ENCODE measurements at regions not wholly inside any gene's neighbourhood (a gene's known extent, or its start where the extent isn't known, plus 50 kb on each side); places are given as distances from the start of the nearest gene placed in this dataset.

GRCh38 chr4:136337216-136337615 lies 1195.1 kb downstream of the PCDH18 start:
- H3K4me3 ChIP-seq (ENCODE audit: low read length in 2 of 2) = no peak overlapping the region
- H3K27me3 ChIP-seq (ENCODE audit: control insufficient read depth in 2 of 2, insufficient read depth in 2 of 2, low read length in 2 of 2) = no peaks in the 10 kb centered on the region
- no peaks in the 10 kb centered on the region for H3K4me1 ChIP-seq (ENCODE audit: control insufficient read depth in 2 of 2, insufficient read depth in 2 of 2, low read length in 2 of 2)
- H3K27ac ChIP-seq (ENCODE audit: low read depth in 2 of 2, low read length in 2 of 2) = no peak overlapping the region
- no peak overlapping the region for H3K9ac ChIP-seq (ENCODE audit: low read depth in 1 of 2, low read length in 2 of 2)
- H3K9me3 ChIP-seq (ENCODE audit: control insufficient read depth in 2 of 2, low read length in 2 of 2) = no peaks in the 10 kb centered on the region
- H3K36me3 ChIP-seq (ENCODE audit: control insufficient read depth in 2 of 2, insufficient read depth in 2 of 2, low read length in 2 of 2) = no peaks in the 10 kb centered on the region

GRCh38 chr4:136336479-136336878 lies 1195.8 kb downstream of the PCDH18 start:
- Histone ChIP-seq H3K9ac (ENCODE audit: low read depth in 1 of 2, low read length in 2 of 2) (no peak overlapping the region), H3K4me3 (ENCODE audit: low read length in 2 of 2) (no peak overlapping the region), H3K36me3 (ENCODE audit: control insufficient read depth in 2 of 2, insufficient read depth in 2 of 2, low read length in 2 of 2) (no peaks in the 10 kb centered on the region), H3K9me3 (ENCODE audit: control insufficient read depth in 2 of 2, low read length in 2 of 2) (no peaks in the 10 kb centered on the region), H3K27ac (ENCODE audit: low read depth in 2 of 2, low read length in 2 of 2) (no peak overlapping the region), H3K27me3 (ENCODE audit: control insufficient read depth in 2 of 2, insufficient read depth in 2 of 2, low read length in 2 of 2) (no peaks in the 10 kb centered on the region), H3K4me1 (ENCODE audit: control insufficient read depth in 2 of 2, insufficient read depth in 2 of 2, low read length in 2 of 2) (no peaks in the 10 kb centered on the region)

GRCh38 chr4:136329042-136329662 lies 1203.1 kb downstream of the PCDH18 start:
- Histone ChIP-seq H3K9me3 (ENCODE audit: control insufficient read depth in 2 of 2, low read length in 2 of 2) (no peaks in the 10 kb centered on the region), H3K4me3 (ENCODE audit: low read length in 2 of 2) (no peak overlapping the region), H3K27me3 (ENCODE audit: control insufficient read depth in 2 of 2, insufficient read depth in 2 of 2, low read length in 2 of 2) (no peaks in the 10 kb centered on the region), H3K9ac (ENCODE audit: low read depth in 1 of 2, low read length in 2 of 2) (no peak overlapping the region), H3K36me3 (ENCODE audit: control insufficient read depth in 2 of 2, insufficient read depth in 2 of 2, low read length in 2 of 2) (no peaks in the 10 kb centered on the region), H3K27ac (ENCODE audit: low read depth in 2 of 2, low read length in 2 of 2) (no peak overlapping the region), H3K4me1 (ENCODE audit: control insufficient read depth in 2 of 2, insufficient read depth in 2 of 2, low read length in 2 of 2) (no peaks in the 10 kb centered on the region)

GRCh38 chr4:136328131-136328530 lies 1204.2 kb downstream of the PCDH18 start:
- Histone ChIP-seq H3K4me3 (ENCODE audit: low read length in 2 of 2) (no peak overlapping the region), H3K9me3 (ENCODE audit: control insufficient read depth in 2 of 2, low read length in 2 of 2) (no peaks in the 10 kb centered on the region), H3K27ac (ENCODE audit: low read depth in 2 of 2, low read length in 2 of 2) (no peak overlapping the region), H3K36me3 (ENCODE audit: control insufficient read depth in 2 of 2, insufficient read depth in 2 of 2, low read length in 2 of 2) (no peaks in the 10 kb centered on the region), H3K4me1 (ENCODE audit: control insufficient read depth in 2 of 2, insufficient read depth in 2 of 2, low read length in 2 of 2) (no peaks in the 10 kb centered on the region), H3K27me3 (ENCODE audit: control insufficient read depth in 2 of 2, insufficient read depth in 2 of 2, low read length in 2 of 2) (no peaks in the 10 kb centered on the region), H3K9ac (ENCODE audit: low read depth in 1 of 2, low read length in 2 of 2) (no peak overlapping the region)

- H3K9me3 ChIP-seq (ENCODE audit: control insufficient read depth in 2 of 2, low read length in 2 of 2) = no peaks in the 10 kb centered on the region
- no peaks in the 10 kb centered on the region for H3K27me3 ChIP-seq (ENCODE audit: control insufficient read depth in 2 of 2, insufficient read depth in 2 of 2, low read length in 2 of 2)
- no peak overlapping the region for H3K27ac ChIP-seq (ENCODE audit: low read depth in 2 of 2, low read length in 2 of 2)
- H3K4me1 ChIP-seq (ENCODE audit: control insufficient read depth in 2 of 2, insufficient read depth in 2 of 2, low read length in 2 of 2) = no peaks in the 10 kb centered on the region
- no peak overlapping the region for H3K9ac ChIP-seq (ENCODE audit: low read depth in 1 of 2, low read length in 2 of 2)
- H3K36me3 ChIP-seq (ENCODE audit: control insufficient read depth in 2 of 2, insufficient read depth in 2 of 2, low read length in 2 of 2) = no peaks in the 10 kb centered on the region
- H3K4me3 ChIP-seq (ENCODE audit: low read length in 2 of 2) = no peak overlapping the region
These were observed 1211.9 kb downstream of the PCDH18 start for GRCh38 chr4:136320465-136320813.

- Histone ChIP-seq H3K27ac (ENCODE audit: low read depth in 2 of 2, low read length in 2 of 2) (no peak overlapping the region), H3K9me3 (ENCODE audit: control insufficient read depth in 2 of 2, low read length in 2 of 2) (no peaks in the 10 kb centered on the region), H3K9ac (ENCODE audit: low read depth in 1 of 2, low read length in 2 of 2) (no peak overlapping the region), H3K4me1 (ENCODE audit: control insufficient read depth in 2 of 2, insufficient read depth in 2 of 2, low read length in 2 of 2) (no peaks in the 10 kb centered on the region), H3K36me3 (ENCODE audit: control insufficient read depth in 2 of 2, insufficient read depth in 2 of 2, low read length in 2 of 2) (no peaks in the 10 kb centered on the region), H3K4me3 (ENCODE audit: low read length in 2 of 2) (no peak overlapping the region), H3K27me3 (ENCODE audit: control insufficient read depth in 2 of 2, insufficient read depth in 2 of 2, low read length in 2 of 2) (no peaks in the 10 kb centered on the region)
These were observed 1212.4 kb downstream of the PCDH18 start for GRCh38 chr4:136319789-136320464.

GRCh38 chr4:136316961-136317360 lies 1215.3 kb downstream of the PCDH18 start:
- no peak overlapping the region for H3K9ac ChIP-seq (ENCODE audit: low read depth in 1 of 2, low read length in 2 of 2)
- H3K27ac ChIP-seq (ENCODE audit: low read depth in 2 of 2, low read length in 2 of 2) = no peak overlapping the region
- no peaks in the 10 kb centered on the region for H3K36me3 ChIP-seq (ENCODE audit: control insufficient read depth in 2 of 2, insufficient read depth in 2 of 2, low read length in 2 of 2)
- no peaks in the 10 kb centered on the region for H3K9me3 ChIP-seq (ENCODE audit: control insufficient read depth in 2 of 2, low read length in 2 of 2)
- H3K4me1 ChIP-seq (ENCODE audit: control insufficient read depth in 2 of 2, insufficient read depth in 2 of 2, low read length in 2 of 2) = no peaks in the 10 kb centered on the region
- H3K4me3 ChIP-seq (ENCODE audit: low read length in 2 of 2) = no peak overlapping the region
- no peaks in the 10 kb centered on the region for H3K27me3 ChIP-seq (ENCODE audit: control insufficient read depth in 2 of 2, insufficient read depth in 2 of 2, low read length in 2 of 2)

GRCh38 chr4:136314686-136315085 lies 1217.6 kb downstream of the PCDH18 start:
- H3K4me1 ChIP-seq (ENCODE audit: control insufficient read depth in 2 of 2, insufficient read depth in 2 of 2, low read length in 2 of 2) = no peaks in the 10 kb centered on the region
- H3K4me3 ChIP-seq (ENCODE audit: low read length in 2 of 2) = no peak overlapping the region
- H3K36me3 ChIP-seq (ENCODE audit: control insufficient read depth in 2 of 2, insufficient read depth in 2 of 2, low read length in 2 of 2) = no peaks in the 10 kb centered on the region
- no peaks in the 10 kb centered on the region for H3K27me3 ChIP-seq (ENCODE audit: control insufficient read depth in 2 of 2, insufficient read depth in 2 of 2, low read length in 2 of 2)
- H3K9ac ChIP-seq (ENCODE audit: low read depth in 1 of 2, low read length in 2 of 2) = no peak overlapping the region
- no peaks in the 10 kb centered on the region for H3K9me3 ChIP-seq (ENCODE audit: control insufficient read depth in 2 of 2, low read length in 2 of 2)
- H3K27ac ChIP-seq (ENCODE audit: low read depth in 2 of 2, low read length in 2 of 2) = no peak overlapping the region

GRCh38 chr4:136311774-136312173 lies 1220.5 kb downstream of the PCDH18 start:
- H3K27ac ChIP-seq (ENCODE audit: low read depth in 2 of 2, low read length in 2 of 2) = no peak overlapping the region

GRCh38 chr4:136307765-136308164 lies 1224.5 kb downstream of the PCDH18 start:
- Histone ChIP-seq H3K27ac (ENCODE audit: low read depth in 2 of 2, low read length in 2 of 2) (no peak overlapping the region), H3K9ac (ENCODE audit: low read depth in 1 of 2, low read length in 2 of 2) (no peak overlapping the region), H3K4me1 (ENCODE audit: control insufficient read depth in 2 of 2, insufficient read depth in 2 of 2, low read length in 2 of 2) (no peaks in the 10 kb centered on the region), H3K36me3 (ENCODE audit: control insufficient read depth in 2 of 2, insufficient read depth in 2 of 2, low read length in 2 of 2) (no peaks in the 10 kb centered on the region), H3K27me3 (ENCODE audit: control insufficient read depth in 2 of 2, insufficient read depth in 2 of 2, low read length in 2 of 2) (no peaks in the 10 kb centered on the region), H3K9me3 (ENCODE audit: control insufficient read depth in 2 of 2, low read length in 2 of 2) (no peaks in the 10 kb centered on the region), H3K4me3 (ENCODE audit: low read length in 2 of 2) (no peak overlapping the region)

More at GRCh38 chr4:136311774-136312173, 1220.5 kb downstream of the PCDH18 start:
- no peaks in the 10 kb centered on the region for H3K27me3 ChIP-seq (ENCODE audit: control insufficient read depth in 2 of 2, insufficient read depth in 2 of 2, low read length in 2 of 2)
- H3K4me3 ChIP-seq (ENCODE audit: low read length in 2 of 2) = no peak overlapping the region
- no peak overlapping the region for H3K9ac ChIP-seq (ENCODE audit: low read depth in 1 of 2, low read length in 2 of 2)
- H3K9me3 ChIP-seq (ENCODE audit: control insufficient read depth in 2 of 2, low read length in 2 of 2) = no peaks in the 10 kb centered on the region
- no peaks in the 10 kb centered on the region for H3K4me1 ChIP-seq (ENCODE audit: control insufficient read depth in 2 of 2, insufficient read depth in 2 of 2, low read length in 2 of 2)
- H3K36me3 ChIP-seq (ENCODE audit: control insufficient read depth in 2 of 2, insufficient read depth in 2 of 2, low read length in 2 of 2) = no peaks in the 10 kb centered on the region

Measured in mucosa of rectum (tissue), 2 donors.